ENCODE measurements at regions not wholly inside any gene's neighbourhood (a gene's known extent, or its start where the extent isn't known, plus 50 kb on each side); places are given as distances from the start of the nearest gene placed in this dataset.
"Not testable (repeated sequence)": the region's sequence is repeated elsewhere in the genome, so short reads cannot be mapped to it uniquely, and the experiment has no call there.

- Histone ChIP-seq H3K27ac (no peak overlapping the region), H3K4me1 (no peaks in the 10 kb centered on the region), H3K4me2 (no peak overlapping the region), H3K9me3 (no peaks in the 10 kb centered on the region), H3K4me3 (no peak overlapping the region)
- TF ChIP-seq RFX5 (IDR thresholded peaks at IDR 0.05) (no peak), ZFP36 (IDR thresholded peaks at IDR 0.05; ENCODE audit: borderline replicate concordance, partially characterized antibody) (no peak), JUN (IDR thresholded peaks at IDR 0.05) (no peak), PHF8 (IDR thresholded peaks at IDR 0.05; ENCODE audit: borderline replicate concordance, low read depth) (no peak), KDM1A (IDR thresholded peaks at IDR 0.05; ENCODE audit: low read depth) (no peak), HDAC2 (IDR thresholded peaks at IDR 0.05) (no peak), CHD2 (IDR thresholded peaks at IDR 0.05; ENCODE audit: low read length, partially characterized antibody) (no peak), HMGXB4 (CRISPR knock-in tag; IDR thresholded peaks at IDR 0.05; ENCODE audit: borderline replicate concordance) (no peak), BCL3 (IDR thresholded peaks at IDR 0.05) (no peak), ESRRA (IDR thresholded peaks at IDR 0.05; ENCODE audit: borderline replicate concordance, low read length) (no peak), GATA3 (IDR thresholded peaks at IDR 0.05; ENCODE audit: borderline replicate concordance) (no peak), ATOH8 (CRISPR knock-in tag; IDR thresholded peaks at IDR 0.05; ENCODE audit: low read depth) (no peak), NPAS2 (CRISPR knock-in tag; IDR thresholded peaks at IDR 0.05; ENCODE audit: borderline replicate concordance) (no peak), FOSB (CRISPR knock-in tag; IDR thresholded peaks at IDR 0.05) (no peak), NFE2L2 (conservative IDR thresholded peaks at IDR 0.05; ENCODE audit: low read length) (no peak), ZC3H11A (IDR thresholded peaks at IDR 0.05) (no peak)
- POLR2A ChIA-PET: no interaction called here
- CTCF ChIA-PET: no interaction called here
- DNase-seq (ENCODE audit: low read depth in 1 of 2, low spot score in 1 of 2): no peak
- 11% methylated on average over 2 of the region's 2 CpGs for WGBS (ENCODE audit: missing lambda C conversion rate)
- FAIRE-seq: no peak
- no peak for ATAC-seq
These were observed 492.1 kb upstream of the SMIM31 start for GRCh38 chr4:164261831-164262230.

GRCh38 chr4:164262508-164262907 lies 491.4 kb upstream of the SMIM31 start:
- H3K27ac ChIP-seq; POLR2A ChIA-PET; DNase-seq (ENCODE audit: low read depth in 1 of 2, low spot score in 1 of 2); FAIRE-seq; H3K4me2 ChIP-seq; CTCF ChIA-PET; ATAC-seq; H3K4me1 ChIP-seq; H3K9me3 ChIP-seq; H3K4me3 ChIP-seq: not testable (repeated sequence)
- WGBS (ENCODE audit: missing lambda C conversion rate): 7% methylated on average over 1 of the region's 1 CpG

GRCh38 chr4:164277414-164277813 lies 476.5 kb upstream of the SMIM31 start:
- WGBS (ENCODE audit: missing lambda C conversion rate): 2% methylated on average over 2 of the region's 2 CpGs
- H3K27ac ChIP-seq; H3K9me3 ChIP-seq; POLR2A ChIA-PET; DNase-seq (ENCODE audit: low read depth in 1 of 2, low spot score in 1 of 2); H3K4me1 ChIP-seq; H3K4me3 ChIP-seq; FAIRE-seq; H3K4me2 ChIP-seq; CTCF ChIA-PET; ATAC-seq: not testable (repeated sequence)

GRCh38 chr4:164287173-164287572 lies 466.8 kb upstream of the SMIM31 start:
- no peak overlapping the region for H3K4me3 ChIP-seq
- ATAC-seq (no peak), FAIRE-seq (no peak), DNase-seq (ENCODE audit: low read depth in 1 of 2, low spot score in 1 of 2) (no peak)
- 58% methylated on average over 6 of the region's 6 CpGs for WGBS (ENCODE audit: missing lambda C conversion rate)
- ChIA-PET POLR2A (no interaction called here), CTCF (no interaction called here)
- H3K4me1 ChIP-seq: no peaks in the 10 kb centered on the region
- TF ChIP-seq KDM1A (IDR thresholded peaks at IDR 0.05; ENCODE audit: low read depth) (no peak), HOXB13 (CRISPR knock-in tag; IDR thresholded peaks at IDR 0.05; ENCODE audit: low read depth) (no peak), ZC3H11A (IDR thresholded peaks at IDR 0.05) (no peak), PHF8 (IDR thresholded peaks at IDR 0.05; ENCODE audit: borderline replicate concordance, low read depth) (no peak), ZNF302 (CRISPR knock-in tag; IDR thresholded peaks at IDR 0.05) (no peak), ZSCAN20 (CRISPR knock-in tag; IDR thresholded peaks at IDR 0.05) (no peak), ATOH8 (CRISPR knock-in tag; IDR thresholded peaks at IDR 0.05; ENCODE audit: low read depth) (no peak), NR3C1 (IDR thresholded peaks at IDR 0.05) (no peak)
- no peak overlapping the region for H3K27ac ChIP-seq
- H3K9me3 ChIP-seq: no peaks in the 10 kb centered on the region
- H3K4me2 ChIP-seq: no peak overlapping the region

Measured in A549 (cell line).